Transverse colon (tissue), 4 donors: ENCODE measurements at regions not wholly inside any gene's neighbourhood (a gene's known extent, or its start where the extent isn't known, plus 50 kb on each side); places are given as distances from the start of the nearest gene placed in this dataset.

ENCODE experiments used
- DNase-seq: peaks from one replicate; pipeline ENCODE4 v3.0.0-alpha.2; 2019
- H3K27ac ChIP-seq, 4 donors: fragments of 200-600 bp; sonication (generic); 2 replicates each; pipeline ENCODE4 v1.5.1; 2016 to 2018; ENCODE audit warnings: inconsistent platforms in 4 of 4
- H3K27me3 ChIP-seq: fragments of 200-600 bp; sonication (generic); 2 replicates; pipeline ENCODE4 v1.5.1; 2017; ENCODE audit warnings: inconsistent platforms
- H3K36me3 ChIP-seq, 4 donors: fragments of 200-600 bp; sonication (generic); 2 replicates each; pipeline ENCODE4 v1.5.1; 2017 to 2019; ENCODE audit warnings: inconsistent platforms in 4 of 4
- H3K4me1 ChIP-seq, 4 donors: fragments of 200-600 bp; sonication (generic); 2 replicates each; pipeline ENCODE4 v1.5.1; 2017 to 2020; ENCODE audit warnings: inconsistent platforms in 4 of 4
- H3K4me3 ChIP-seq, 4 donors: fragments of 200-600 bp; sonication (generic); 1 replicate in 1 of 4; 2 replicates in 3 of 4; pipeline versions ENCODE4 v1.5.1 to v1.6.1; 2017 to 2019; ENCODE audit warnings: inconsistent platforms in 4 of 4
- H3K9me3 ChIP-seq, 2 donors: fragments of 200-600 bp; sonication (generic); 2 replicates each; pipeline ENCODE4 v1.5.1; 2017 to 2019; ENCODE audit warnings: inconsistent platforms in 2 of 2
- EP300 ChIP-seq: sonication (generic); formaldehyde crosslinking; IDR thresholded peaks from one replicate; pipeline ENCODE4 v1.6.1; 2017; ENCODE audit warnings: antibody characterized with exemption, low read depth
- POLR2A ChIP-seq: fragments of 450-650 bp; IDR thresholded peaks from one replicate; pipeline ENCODE4 v1.6.1; 2016; ENCODE audit warnings: antibody characterized with exemption, mild to moderate bottlenecking, moderate library complexity
- POLR2AphosphoS5 ChIP-seq, 3 donors: sonication (generic); formaldehyde crosslinking; IDR thresholded peaks; one replicate each; pipeline ENCODE4 v1.6.1; 2016; ENCODE audit warnings: antibody characterized with exemption in 3 of 3
- WGBS, 2 donors: methylation state at CpG; one replicate each; pipeline ENCODE4 v1.1.5; 2018; ENCODE audit warnings: low coverage in 1 of 2; 5-methylcytosine and 5-hydroxymethylcytosine counted together
- in situ Hi-C, 4 donors: fragments of 200-750 bp; cut with MboI; loops; one replicate each; pipeline versions ENCODE4 v1.15.0 to v1.15.1; 2017; ENCODE audit warnings: low sequenced_read_pairs in 3 of 4, low pct_ligation_motif_present in 1 of 4, low pct_unique_long_range_greater_than_20kb in 1 of 4
- intact Hi-C: fragments of 100-400 bp; cut with DNase I; formaldehyde crosslinking; loops from one replicate; pipeline ENCODE4 v1.15.1; 2023; ENCODE audit warnings: low total_unique reads
- TF ChIP-seq, protein P1 (sequence below), 5 experiments: fragments of 200-600 bp in 3 of 5; fragments of 450-650 bp in 2 of 5; sonication (generic) in 3 of 5; IDR thresholded peaks; 1 replicate in 2 of 5; 2 replicates in 3 of 5; pipeline ENCODE4 v1.5.1; 2016 to 2017; ENCODE audit warnings: antibody characterized with exemption in 5 of 5, inconsistent platforms in 3 of 5, mild to moderate bottlenecking in 2 of 5, moderate library complexity in 1 of 5

DNA sequence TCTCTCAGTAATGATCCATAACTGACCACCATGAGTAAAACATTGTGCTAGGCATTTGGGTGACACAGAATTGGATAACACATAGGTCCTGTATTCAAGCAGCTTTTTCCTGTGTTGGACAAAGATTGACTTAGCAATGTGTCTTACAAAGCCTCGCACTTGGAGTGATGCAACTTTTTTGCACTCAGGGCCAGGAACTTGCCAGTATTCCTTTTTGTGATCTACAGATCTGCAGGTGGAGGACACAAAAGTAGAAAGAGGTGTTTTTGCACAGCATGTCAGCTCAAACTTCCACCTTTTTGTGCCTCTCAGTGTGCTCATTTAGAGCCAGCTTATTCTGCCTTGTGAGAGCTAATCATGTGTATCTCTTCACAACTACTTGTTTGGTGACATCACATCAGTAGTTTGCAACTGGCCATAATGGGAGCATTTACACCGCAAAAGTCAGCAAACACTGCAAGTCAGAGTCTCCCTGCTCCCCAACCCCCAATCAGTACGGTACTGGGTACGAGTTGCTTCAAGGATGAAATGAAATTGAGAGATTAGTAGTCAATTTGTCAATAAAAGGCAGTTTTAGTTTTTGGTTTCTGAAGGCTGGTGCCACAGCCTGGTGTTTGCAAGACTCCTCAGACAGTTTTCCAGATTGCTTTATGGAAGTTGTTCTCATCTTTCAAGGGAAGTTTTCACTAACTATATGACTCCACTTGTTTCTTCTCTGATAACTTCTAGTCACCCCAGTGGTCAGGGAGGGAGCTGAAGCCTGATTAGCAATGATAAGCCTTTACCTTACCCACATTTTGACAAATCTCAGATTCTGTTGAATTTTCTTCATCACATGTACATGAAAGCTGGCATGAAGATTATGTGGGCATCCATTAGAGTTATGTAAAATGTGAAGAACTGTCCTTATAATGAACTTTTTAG, 149.1 kb downstream of the PDCD6IP start:
- Histone ChIP-seq H3K4me3 (no peak overlapping the region), H3K27me3 (no peaks in the 10 kb centered on the region), H3K27ac (no peak overlapping the region), H3K9me3 (no peaks in the 10 kb centered on the region), H3K4me1 (no peaks in the 10 kb centered on the region), H3K36me3 (no peaks in the 10 kb centered on the region)
- intact Hi-C loops (no loop called here), in situ Hi-C loops (no loop called here)
- 49 to 75% methylated on average over 3 to 4 of the region's 4 CpGs for WGBS, 2 donors
- no peak for DNase-seq
- TF ChIP-seq POLR2A (no peak), POLR2AphosphoS5 (IDR thresholded peaks at IDR 0.05) (no peak), EP300 (no peak)
- TF ChIP-seq, protein P1, sequence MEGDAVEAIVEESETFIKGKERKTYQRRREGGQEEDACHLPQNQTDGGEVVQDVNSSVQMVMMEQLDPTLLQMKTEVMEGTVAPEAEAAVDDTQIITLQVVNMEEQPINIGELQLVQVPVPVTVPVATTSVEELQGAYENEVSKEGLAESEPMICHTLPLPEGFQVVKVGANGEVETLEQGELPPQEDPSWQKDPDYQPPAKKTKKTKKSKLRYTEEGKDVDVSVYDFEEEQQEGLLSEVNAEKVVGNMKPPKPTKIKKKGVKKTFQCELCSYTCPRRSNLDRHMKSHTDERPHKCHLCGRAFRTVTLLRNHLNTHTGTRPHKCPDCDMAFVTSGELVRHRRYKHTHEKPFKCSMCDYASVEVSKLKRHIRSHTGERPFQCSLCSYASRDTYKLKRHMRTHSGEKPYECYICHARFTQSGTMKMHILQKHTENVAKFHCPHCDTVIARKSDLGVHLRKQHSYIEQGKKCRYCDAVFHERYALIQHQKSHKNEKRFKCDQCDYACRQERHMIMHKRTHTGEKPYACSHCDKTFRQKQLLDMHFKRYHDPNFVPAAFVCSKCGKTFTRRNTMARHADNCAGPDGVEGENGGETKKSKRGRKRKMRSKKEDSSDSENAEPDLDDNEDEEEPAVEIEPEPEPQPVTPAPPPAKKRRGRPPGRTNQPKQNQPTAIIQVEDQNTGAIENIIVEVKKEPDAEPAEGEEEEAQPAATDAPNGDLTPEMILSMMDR (IDR thresholded peaks at IDR 0.05) = no peak

DNA sequence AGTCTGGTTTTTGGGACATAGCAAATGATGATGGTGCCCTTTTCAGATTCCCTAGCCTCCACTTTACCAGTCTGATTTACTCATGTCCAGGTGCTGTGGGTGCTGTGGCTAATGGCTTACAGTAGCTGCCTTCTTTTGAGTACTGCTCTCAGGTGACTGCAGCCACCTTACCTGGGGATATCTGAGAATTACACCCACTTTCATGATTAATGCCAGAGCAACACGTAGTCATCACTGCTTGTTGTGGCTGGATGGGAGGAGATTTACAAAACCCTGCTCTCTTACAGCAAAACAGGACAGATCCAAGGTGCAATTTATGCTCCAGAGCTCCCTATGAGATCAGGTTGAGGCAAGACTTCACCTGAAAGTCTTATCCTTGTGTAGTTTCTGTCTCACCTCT, 150.6 kb downstream of the PDCD6IP start:
- in situ Hi-C loops (no loop called here), intact Hi-C loops (no loop called here)
- no peak overlapping the region for H3K4me3 ChIP-seq
- no peaks in the 10 kb centered on the region for H3K9me3 ChIP-seq
- WGBS, 2 donors = 28% methylated on average over 1 of the region's 1 CpG; no CpG with 5 or more reads in 1 of the 2 donors
- H3K36me3 ChIP-seq = no peaks in the 10 kb centered on the region
- DNase-seq = no peak
- H3K27ac ChIP-seq = no peak overlapping the region
- no peaks in the 10 kb centered on the region for H3K4me1 ChIP-seq
- no peaks in the 10 kb centered on the region for H3K27me3 ChIP-seq
- no peak for TF ChIP-seq POLR2AphosphoS5 (IDR thresholded peaks at IDR 0.05)
- no peak for TF ChIP-seq POLR2A
- TF ChIP-seq EP300 = no peak
- TF ChIP-seq, protein P1 (IDR thresholded peaks at IDR 0.05) = no peak

DNA sequence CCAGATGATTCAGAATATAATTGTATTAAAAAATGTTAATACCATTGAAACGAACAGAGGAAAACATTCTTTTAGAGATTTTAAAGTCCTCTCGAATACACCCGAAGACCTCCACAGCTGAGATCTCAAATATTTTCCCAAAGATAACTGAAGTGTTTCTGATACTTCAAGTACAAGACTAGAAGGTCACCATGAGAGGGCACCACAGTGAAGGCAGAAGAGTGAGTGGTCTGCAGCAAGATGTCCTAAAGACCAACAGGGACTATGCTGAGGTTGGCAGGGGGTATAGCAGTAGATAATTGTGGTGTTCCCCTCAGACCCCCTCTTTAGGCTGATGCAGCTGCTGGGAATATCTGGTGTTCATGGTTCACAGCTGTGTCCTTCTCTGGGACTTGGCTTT, 156.5 kb downstream of the PDCD6IP start:
- intact Hi-C loops (no loop called here), in situ Hi-C loops (loop anchor here in 1 of 4 donors (25.0 kb wide), 1 partner anchor 93 kb away; no protein-coding TSS in a partner anchor)
- 75 to 89% methylated on average over 3 of the region's 3 CpGs for WGBS, 2 donors
- Histone ChIP-seq H3K27me3 (no peaks in the 10 kb centered on the region), H3K36me3 (no peaks in the 10 kb centered on the region), H3K9me3 (no peaks in the 10 kb centered on the region), H3K27ac (no peak overlapping the region), H3K4me1 (no peaks in the 10 kb centered on the region), H3K4me3 (no peak overlapping the region)
- TF ChIP-seq, protein P1 (IDR thresholded peaks at IDR 0.05) = no peak
- no peak for TF ChIP-seq POLR2A
- TF ChIP-seq POLR2AphosphoS5 (IDR thresholded peaks at IDR 0.05) = no peak
- TF ChIP-seq EP300 = no peak
- DNase-seq = no peak

DNA sequence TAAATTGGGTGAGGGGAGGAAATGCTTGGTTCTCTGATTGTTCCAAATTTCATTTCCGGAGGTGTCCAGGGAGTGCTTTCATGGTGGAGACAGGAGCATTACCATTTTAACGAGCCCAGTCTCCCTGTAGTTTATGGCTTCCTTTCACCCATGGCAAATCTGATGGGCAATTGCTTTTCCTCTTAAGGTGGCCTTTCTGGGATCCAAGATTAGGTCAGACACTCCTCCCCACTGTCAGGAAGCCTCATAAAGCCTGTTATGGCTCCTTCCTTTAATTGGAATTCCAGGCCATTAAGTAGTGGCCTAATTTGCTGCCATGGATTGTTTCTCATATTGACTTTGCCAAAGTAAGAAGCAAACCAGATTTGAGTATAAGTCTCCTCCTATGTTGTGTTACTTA, 157.8 kb downstream of the PDCD6IP start:
- TF ChIP-seq, protein P1 (IDR thresholded peaks at IDR 0.05) = no peak
- no peak for TF ChIP-seq EP300
- no peak for TF ChIP-seq POLR2AphosphoS5 (IDR thresholded peaks at IDR 0.05)
- no peak for TF ChIP-seq POLR2A
- no peaks in the 10 kb centered on the region for H3K36me3 ChIP-seq
- in situ Hi-C loops (loop anchor here in 1 of 4 donors (25.0 kb wide), 1 partner anchor 94 kb away; no protein-coding TSS in a partner anchor), intact Hi-C loops (no loop called here)
- H3K27me3 ChIP-seq = no peaks in the 10 kb centered on the region
- H3K4me1 ChIP-seq = no peaks in the 10 kb centered on the region
- no peak overlapping the region for H3K27ac ChIP-seq
- H3K9me3 ChIP-seq = no peaks in the 10 kb centered on the region
- H3K4me3 ChIP-seq = no peak overlapping the region
- WGBS, 2 donors = 37 to 45% methylated on average over 2 of the region's 2 CpGs
- no peak for DNase-seq
